Liver (tissue), 8 donors: ENCODE measurements at regions not wholly inside any gene's neighbourhood (a gene's known extent, or its start where the extent isn't known, plus 50 kb on each side); places are given as distances from the start of the nearest gene placed in this dataset.

ENCODE experiments used
- DNase-seq: peaks from one replicate; pipeline ENCODE4 v3.0.0-alpha.2; 2017; ENCODE audit warnings: low spot score
- H3K27ac ChIP-seq, 2 donors: one replicate each; pipeline ENCODE4 v1.7.0; 2013; ENCODE audit warnings: inconsistent platforms in 2 of 2, low read length in 2 of 2, control low read depth in 1 of 2, low read depth in 1 of 2, mild to moderate bottlenecking in 1 of 2
- H3K27me3 ChIP-seq, 4 donors: one replicate each; pipeline versions ENCODE4 v1.6.1 to v1.7.0; 2013; ENCODE audit warnings: low read length in 3 of 4, inconsistent platforms in 1 of 4, mild to moderate bottlenecking in 1 of 4, moderate library complexity in 1 of 4; ENCODE audit not compliant: control insufficient read depth in 4 of 4, insufficient read depth in 4 of 4
- H3K36me3 ChIP-seq, 4 donors: one replicate each; pipeline versions ENCODE4 v1.6.1 to v1.7.0; 2013; ENCODE audit warnings: low read length in 3 of 4, mild to moderate bottlenecking in 3 of 4, low read depth in 1 of 4, moderate library complexity in 1 of 4; ENCODE audit not compliant: control insufficient read depth in 4 of 4, insufficient read depth in 3 of 4
- H3K4me1 ChIP-seq, 4 donors: one replicate each; pipeline versions ENCODE4 v1.6.1 to v1.7.0; 2013; ENCODE audit warnings: low read length in 3 of 4, mild to moderate bottlenecking in 3 of 4, moderate library complexity in 1 of 4; ENCODE audit not compliant: control insufficient read depth in 4 of 4, insufficient read depth in 4 of 4
- H3K4me3 ChIP-seq, 3 donors: one replicate each; pipeline versions ENCODE4 v1.6.1 to v1.7.0; 2013; ENCODE audit warnings: low read length in 3 of 3, control low read depth in 1 of 3, low read depth in 1 of 3, mild to moderate bottlenecking in 1 of 3
- H3K9ac ChIP-seq, 2 donors: one replicate each; pipeline ENCODE4 v1.7.0; 2013; ENCODE audit warnings: low read length in 2 of 2, mild to moderate bottlenecking in 2 of 2, moderate library complexity in 2 of 2, control low read depth in 1 of 2, low read depth in 1 of 2
- H3K9me3 ChIP-seq, 4 donors: one replicate each; pipeline versions ENCODE4 v1.6.1 to v1.7.0; 2013; ENCODE audit warnings: low read length in 3 of 4; ENCODE audit not compliant: control insufficient read depth in 4 of 4
- CTCF ChIP-seq: fragments of 150-350 bp; IDR thresholded peaks from 2 replicates; pipeline ENCODE4 v1.5.1; 2017; ENCODE audit warnings: improper control_type of control experiment, low read depth, low read length; ENCODE audit not compliant: missing input control
- FOXA1 ChIP-seq: IDR thresholded peaks from 2 replicates; pipeline ENCODE4 v1.6.1; 2016; ENCODE audit warnings: antibody characterized with exemption
- FOXA2 ChIP-seq: IDR thresholded peaks from 2 replicates; pipeline ENCODE4 v1.6.1; 2016; ENCODE audit warnings: antibody characterized with exemption
- GABPA ChIP-seq, 2 donors: IDR thresholded peaks in 1 of 2; conservative IDR thresholded peaks in 1 of 2; 2 replicates each; pipeline ENCODE4 v1.6.1; 2016; ENCODE audit warnings: antibody characterized with exemption in 2 of 2, mild to moderate bottlenecking in 1 of 2, moderate library complexity in 1 of 2
- HNF4A ChIP-seq, 2 donors: conservative IDR thresholded peaks; 2 replicates each; pipeline ENCODE4 v1.6.1; 2016; ENCODE audit warnings: antibody characterized with exemption in 2 of 2, mild to moderate bottlenecking in 2 of 2
- MAX ChIP-seq: IDR thresholded peaks from 2 replicates; pipeline ENCODE4 v1.6.1; 2016; ENCODE audit warnings: antibody characterized with exemption
- REST ChIP-seq: IDR thresholded peaks from 2 replicates; pipeline ENCODE4 v1.6.1; 2016; ENCODE audit warnings: antibody characterized with exemption, mild to moderate bottlenecking
- RXRA ChIP-seq, 2 donors: IDR thresholded peaks; 2 replicates each; pipeline ENCODE4 v1.6.1; 2017 to 2018; ENCODE audit warnings: antibody characterized with exemption in 2 of 2, mild to moderate bottlenecking in 1 of 2
- ZBTB33 ChIP-seq: IDR thresholded peaks from 2 replicates; pipeline ENCODE4 v1.6.1; 2016; ENCODE audit warnings: antibody characterized with exemption
- WGBS: extraction: QIAGEN DNeasy Blood & Tissue Kit; methylation state at CpG from one replicate; pipeline ENCODE4 v1.1.7; 2013; 5-methylcytosine and 5-hydroxymethylcytosine counted together
- donor health status: healthy.
- donor health status: healthy.
- donor health status: healthy.
- donor health status: healthy.
- donor health status: healthy.

GRCh38 chr5:143610946-143611345 lies 201.0 kb upstream of the HMHB1 start:
- no peak overlapping the region for H3K9ac ChIP-seq
- no peak for DNase-seq
- TF ChIP-seq CTCF (no peak), MAX (no peak), HNF4A (conservative IDR thresholded peaks at IDR 0.05) (no peak), REST (no peak), FOXA1 (no peak), GABPA (IDR thresholded peaks at IDR 0.05 in 1 of 2, conservative IDR thresholded peaks at IDR 0.05 in 1 of 2) (no peak), ZBTB33 (no peak), RXRA (IDR thresholded peaks at IDR 0.05) (no peak)
- H3K9me3 ChIP-seq = no peaks in the 10 kb centered on the region
- H3K27ac ChIP-seq = no peak overlapping the region
- no peaks in the 10 kb centered on the region for H3K36me3 ChIP-seq
- H3K4me3 ChIP-seq = no peak overlapping the region
- no peaks in the 10 kb centered on the region for H3K27me3 ChIP-seq
- WGBS = 76% methylated on average over 1 of the region's 1 CpG
- H3K4me1 ChIP-seq = no peaks in the 10 kb centered on the region

- no peak overlapping the region for H3K9ac ChIP-seq
- TF ChIP-seq FOXA1 = no peak
- TF ChIP-seq FOXA2 = no peak
- no peak for TF ChIP-seq REST
- TF ChIP-seq GABPA (IDR thresholded peaks at IDR 0.05 in 1 of 2, conservative IDR thresholded peaks at IDR 0.05 in 1 of 2) = no peak
- TF ChIP-seq ZBTB33 = no peak
- TF ChIP-seq HNF4A (conservative IDR thresholded peaks at IDR 0.05) = no peak
- DNase-seq = no peak
- H3K4me3 ChIP-seq = no peak overlapping the region
- no peaks in the 10 kb centered on the region for H3K9me3 ChIP-seq
- peaks cover 0 to 16% (median 3%) of the 10 kb centered on the region in 4 donors for H3K4me1 ChIP-seq
- WGBS = 64% methylated on average over 5 of the region's 5 CpGs
- H3K27ac ChIP-seq = no peak overlapping the region
- no peaks in the 10 kb centered on the region for H3K27me3 ChIP-seq
- no peaks in the 10 kb centered on the region for H3K36me3 ChIP-seq
Observed at GRCh38 chr5:143606043-143606752, 202.7 kb upstream of the NR3C1 start.
